GM12878 (cell line): ENCODE measurements at regions not wholly inside any gene's neighbourhood (a gene's known extent, or its start where the extent isn't known, plus 50 kb on each side); places are given as distances from the start of the nearest gene placed in this dataset.

Experiments
- ATAC-seq: fragments of 200-7000 bp; cut with Tn5 transposase; 3 replicates; pipeline ENCODE4 v1.9.1; 2020; ENCODE audit warnings: mild to moderate bottlenecking, moderate library complexity
- BruUV-seq: library from RNA; stranded (reverse); fragments of 400-500 nt; replicated peaks from 2 replicates; lab custom pipeline; 2021; lab: Mats Ljungman, UMichigan
- CTCF ChIA-PET: fragments of 300-600 bp; sonication (Branson Sonifier 250); formaldehyde crosslinking; extraction: SDS; loops from one replicate; lab custom pipeline; 2021; ENCODE audit warnings: inconsistent platforms; lab: Yijun Ruan, JAX
- POLR2A ChIA-PET: fragments of 350-600 bp; formaldehyde crosslinking; extraction: SDS; loops from one replicate; lab custom pipeline; 2021; ENCODE audit warnings: inconsistent platforms; lab: Charles Lee
- RAD21 ChIA-PET: fragments of 300-600 bp; sonication (Branson Sonifier 250); formaldehyde crosslinking; loops from one replicate; lab custom pipeline; 2023; ENCODE audit warnings: antibody characterized with exemption; ENCODE audit not compliant: unreplicated experiment; lab: Charles Lee
- SMC1A ChIA-PET: fragments of 300-600 bp; sonication (Branson Sonifier 250); formaldehyde crosslinking; loops from one replicate; lab custom pipeline; 2023; ENCODE audit not compliant: unreplicated experiment, uncharacterized antibody; lab: Charles Lee
- DNase-seq: peaks from one replicate; pipeline ENCODE4 v3.0.0-alpha.2; 2011; ENCODE audit warnings: low read depth, low spot score
- FAIRE-seq: peaks from 3 replicates; lab custom pipeline; 2011; peaks lifted over from hg19 to GRCh38; lab: Jason Lieb, UNC
- H2AFZ ChIP-seq: 2 replicates; pipeline ENCODE4 v1.6.0; 2011; ENCODE audit warnings: low read depth, low read length, control low read depth; ENCODE audit not compliant: control insufficient read depth
- H3K27ac ChIP-seq: 2 replicates; pipeline ENCODE4 v1.5.1; 2011; ENCODE audit warnings: control low read depth; ENCODE audit not compliant: control insufficient read depth, insufficient read depth
- H3K27me3 ChIP-seq, 2 experiments: replicated peaks in 1 of 2; 2 replicates each; pipeline versions ENCODE4 v1.6.0 to v1.6.1; 2011; ENCODE audit warnings: low read length in 1 of 2; ENCODE audit not compliant: control insufficient read depth in 2 of 2, insufficient read depth in 2 of 2
- H3K36me3 ChIP-seq, 2 experiments: 2 replicates each; pipeline ENCODE4 v1.5.1; 2011; ENCODE audit warnings: low read length in 1 of 2; ENCODE audit not compliant: control insufficient read depth in 2 of 2, insufficient read depth in 2 of 2
- H3K4me1 ChIP-seq: 2 replicates; pipeline ENCODE4 v1.6.1; 2011; ENCODE audit warnings: mild to moderate bottlenecking, low read length, moderate library complexity, mixed read lengths; ENCODE audit not compliant: control insufficient read depth, insufficient read depth
- H3K4me2 ChIP-seq: 2 replicates; pipeline ENCODE4 v1.6.0; 2011; ENCODE audit warnings: control low read depth; ENCODE audit not compliant: control insufficient read depth, insufficient read depth
- H3K4me3 ChIP-seq: fragments of 200-600 bp; sonication (generic); 2 replicates; pipeline ENCODE4 v1.5.1; 2016
- H3K79me2 ChIP-seq: 2 replicates; pipeline ENCODE4 v1.6.0; 2011; ENCODE audit warnings: low read length; ENCODE audit not compliant: control insufficient read depth, insufficient read depth
- H3K9ac ChIP-seq: 2 replicates; pipeline ENCODE4 v1.8.0; 2011; ENCODE audit warnings: low read length, control low read depth, mixed read lengths; ENCODE audit not compliant: control insufficient read depth, insufficient read depth
- H3K9me3 ChIP-seq: replicated peaks from 3 replicates; pipeline ENCODE4 v1.5.1; 2011; ENCODE audit warnings: mild to moderate bottlenecking, low read length; ENCODE audit not compliant: control insufficient read depth, insufficient read depth
- H4K20me1 ChIP-seq: 2 replicates; pipeline ENCODE4 v1.6.0; 2011; ENCODE audit not compliant: control insufficient read depth, insufficient read depth
- CBFB ChIP-seq: IDR thresholded peaks from 2 replicates; pipeline ENCODE4 v1.6.1; 2016; ENCODE audit warnings: antibody characterized with exemption, low read depth
- CBX5 ChIP-seq: sonication (generic); IDR thresholded peaks from 2 replicates; pipeline ENCODE4 v1.6.1; 2016; ENCODE audit warnings: low read depth, moderate library complexity, mild to moderate bottlenecking, inconsistent platforms
- CHD2 ChIP-seq: IDR thresholded peaks from 2 replicates; pipeline ENCODE4 v1.6.1; 2011; ENCODE audit warnings: low read depth, low read length, improper control_type of control experiment, borderline replicate concordance
- CREB1 ChIP-seq: IDR thresholded peaks from 2 replicates; pipeline ENCODE4 v1.6.1; 2012; ENCODE audit warnings: low read depth, mild to moderate bottlenecking, inconsistent platforms
- FOXK2 ChIP-seq: fragments of 450-650 bp; IDR thresholded peaks from 2 replicates; pipeline ENCODE4 v1.6.1; 2017; ENCODE audit warnings: mild to moderate bottlenecking, moderate library complexity
- FOXM1 ChIP-seq: IDR thresholded peaks from 2 replicates; pipeline ENCODE4 v1.6.1; 2012; ENCODE audit warnings: low read depth, mild to moderate bottlenecking, inconsistent platforms, low read length, moderate library complexity
- GABPA ChIP-seq: IDR thresholded peaks from 2 replicates; pipeline ENCODE4 v1.6.1; 2014; ENCODE audit warnings: antibody characterized with exemption, low read depth, mild to moderate bottlenecking, inconsistent platforms
- IRF4 ChIP-seq: IDR thresholded peaks from 2 replicates; pipeline ENCODE4 v1.6.1; 2011; ENCODE audit warnings: low read depth, low read length
- JUND ChIP-seq: IDR thresholded peaks from 2 replicates; pipeline ENCODE4 v1.6.1; 2012; ENCODE audit warnings: low read depth, mild to moderate bottlenecking, low read length, improper control_type of control experiment, moderate library complexity
- MEF2A ChIP-seq: IDR thresholded peaks from 2 replicates; pipeline ENCODE4 v1.6.1; 2011; ENCODE audit warnings: low read depth, mild to moderate bottlenecking, low read length, moderate library complexity; ENCODE audit not compliant: insufficient read depth
- MYB ChIP-seq: fragments of 150-350 bp; IDR thresholded peaks from 2 replicates; pipeline ENCODE4 v1.6.1; 2014; ENCODE audit warnings: mild to moderate bottlenecking, low read depth, low read length, borderline replicate concordance
- SMARCA5 ChIP-seq: fragments of 450-650 bp; IDR thresholded peaks from 2 replicates; pipeline ENCODE4 v1.6.1; 2017; ENCODE audit warnings: mild to moderate bottlenecking
- SREBF2 ChIP-seq: IDR thresholded peaks from 2 replicates; pipeline ENCODE4 v1.6.1; 2012; ENCODE audit warnings: mild to moderate bottlenecking, low read length
- TCF3 ChIP-seq: IDR thresholded peaks from 2 replicates; pipeline ENCODE4 v1.6.1; 2012; ENCODE audit warnings: low read depth, mild to moderate bottlenecking, low read length, borderline replicate concordance; ENCODE audit not compliant: insufficient read depth
- WGBS: methylation state at CpG from one replicate; pipeline ENCODE4 v1.1.6; 2016; ENCODE audit warnings: low lambda C conversion rate; ENCODE audit not compliant: insufficient replicate concordance, insufficient coverage; ENCODE audit errors: missing lambda C conversion rate; 5-methylcytosine and 5-hydroxymethylcytosine counted together
- in situ Hi-C: fragments of 300-500 bp; cut with MboI; formaldehyde crosslinking; loops from 9 replicates; pipeline ENCODE4 v1.14.3; 2018; ENCODE audit warnings: mixed read lengths
- intact Hi-C: fragments of 100-400 bp; cut with micrococcal nuclease; formaldehyde crosslinking; loops from one replicate; pipeline ENCODE4 v1.14.2; 2022; ENCODE audit not compliant: unreplicated experiment
- TF ChIP-seq, protein P1 (sequence below): fragments of 450-650 bp; IDR thresholded peaks from 2 replicates; pipeline ENCODE4 v1.6.1; 2016; ENCODE audit warnings: mild to moderate bottlenecking, moderate library complexity, borderline replicate concordance
- TF ChIP-seq, protein P2 (sequence below): IDR thresholded peaks from 2 replicates; pipeline ENCODE4 v1.6.1; 2011; ENCODE audit warnings: low read depth, low read length, improper control_type of control experiment, borderline replicate concordance
- TF ChIP-seq, protein P3 (sequence below): fragments of 450-650 bp; IDR thresholded peaks from 2 replicates; pipeline ENCODE4 v1.6.1; 2016; ENCODE audit warnings: mild to moderate bottlenecking
- TF ChIP-seq, protein P4 (sequence below): fragments of 450-650 bp; IDR thresholded peaks from 2 replicates; pipeline ENCODE4 v1.6.1; 2017; ENCODE audit warnings: low read depth, mild to moderate bottlenecking, moderate library complexity

DNA sequence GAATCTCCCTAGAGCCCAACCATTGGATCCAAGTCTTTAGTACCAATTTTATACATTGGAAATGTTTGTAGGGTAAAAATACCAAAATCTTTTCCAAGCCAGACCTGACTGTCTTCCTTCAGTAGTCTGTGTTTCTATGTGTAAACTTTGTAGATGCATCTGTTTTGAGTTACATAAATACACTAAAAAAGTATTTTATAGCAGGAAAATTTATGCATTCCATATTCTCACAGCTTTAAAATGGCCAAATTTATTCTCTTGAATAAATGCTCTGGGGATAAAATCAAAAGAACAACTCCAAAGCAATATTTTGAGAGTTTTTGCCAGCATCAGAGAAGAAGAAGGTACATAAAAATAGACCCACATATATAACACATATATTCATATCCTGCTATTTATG, 377.4 kb downstream of the PPP3CA start (continued):
- TF ChIP-seq, protein P1, sequence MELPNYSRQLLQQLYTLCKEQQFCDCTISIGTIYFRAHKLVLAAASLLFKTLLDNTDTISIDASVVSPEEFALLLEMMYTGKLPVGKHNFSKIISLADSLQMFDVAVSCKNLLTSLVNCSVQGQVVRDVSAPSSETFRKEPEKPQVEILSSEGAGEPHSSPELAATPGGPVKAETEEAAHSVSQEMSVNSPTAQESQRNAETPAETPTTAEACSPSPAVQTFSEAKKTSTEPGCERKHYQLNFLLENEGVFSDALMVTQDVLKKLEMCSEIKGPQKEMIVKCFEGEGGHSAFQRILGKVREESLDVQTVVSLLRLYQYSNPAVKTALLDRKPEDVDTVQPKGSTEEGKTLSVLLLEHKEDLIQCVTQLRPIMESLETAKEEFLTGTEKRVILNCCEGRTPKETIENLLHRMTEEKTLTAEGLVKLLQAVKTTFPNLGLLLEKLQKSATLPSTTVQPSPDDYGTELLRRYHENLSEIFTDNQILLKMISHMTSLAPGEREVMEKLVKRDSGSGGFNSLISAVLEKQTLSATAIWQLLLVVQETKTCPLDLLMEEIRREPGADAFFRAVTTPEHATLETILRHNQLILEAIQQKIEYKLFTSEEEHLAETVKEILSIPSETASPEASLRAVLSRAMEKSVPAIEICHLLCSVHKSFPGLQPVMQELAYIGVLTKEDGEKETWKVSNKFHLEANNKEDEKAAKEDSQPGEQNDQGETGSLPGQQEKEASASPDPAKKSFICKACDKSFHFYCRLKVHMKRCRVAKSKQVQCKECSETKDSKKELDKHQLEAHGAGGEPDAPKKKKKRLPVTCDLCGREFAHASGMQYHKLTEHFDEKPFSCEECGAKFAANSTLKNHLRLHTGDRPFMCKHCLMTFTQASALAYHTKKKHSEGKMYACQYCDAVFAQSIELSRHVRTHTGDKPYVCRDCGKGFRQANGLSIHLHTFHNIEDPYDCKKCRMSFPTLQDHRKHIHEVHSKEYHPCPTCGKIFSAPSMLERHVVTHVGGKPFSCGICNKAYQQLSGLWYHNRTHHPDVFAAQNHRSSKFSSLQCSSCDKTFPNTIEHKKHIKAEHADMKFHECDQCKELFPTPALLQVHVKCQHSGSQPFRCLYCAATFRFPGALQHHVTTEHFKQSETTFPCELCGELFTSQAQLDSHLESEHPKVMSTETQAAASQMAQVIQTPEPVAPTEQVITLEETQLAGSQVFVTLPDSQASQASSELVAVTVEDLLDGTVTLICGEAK: no peak
- TF ChIP-seq, all 136 proteins: peak for 0

DNA sequence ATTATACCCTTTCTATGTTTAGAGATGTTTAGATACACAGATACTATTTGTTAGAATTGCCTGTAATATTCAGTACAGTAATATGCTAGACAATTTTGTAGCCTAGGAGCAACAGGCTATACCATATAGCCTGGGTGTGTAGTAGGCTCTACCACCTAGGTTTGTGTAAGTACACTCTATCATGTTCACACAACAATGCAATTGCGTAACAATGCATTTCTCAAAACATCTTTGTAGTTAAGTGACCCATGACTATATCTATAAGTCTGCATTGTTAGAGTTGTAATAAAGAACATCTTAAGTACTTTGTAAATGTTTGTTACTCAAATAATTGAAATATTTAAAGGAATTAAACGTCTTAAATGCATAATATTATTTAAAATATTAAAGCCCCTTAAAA, 379.3 kb downstream of the PPP3CA start:
- no TSS peak for BruUV-seq
- no peak overlapping the region for H3K27ac ChIP-seq
- no peak overlapping the region for H3K4me3 ChIP-seq
- POLR2A ChIA-PET: no interaction called here
- H3K36me3 ChIP-seq: no peaks in the 10 kb centered on the region
- no peak overlapping the region for H2AFZ ChIP-seq
- intact Hi-C loops: no loop called here
- H3K4me1 ChIP-seq: no peaks in the 10 kb centered on the region
- H3K9ac ChIP-seq: no peak overlapping the region
- SMC1A ChIA-PET: no interaction called here
- DNase-seq (no peak), ATAC-seq (no peak), FAIRE-seq (no peak)
- in situ Hi-C loops: no loop called here
- H3K4me2 ChIP-seq: no peak overlapping the region
- H4K20me1 ChIP-seq: no peaks in the 10 kb centered on the region
- RAD21 ChIA-PET: no interaction called here
- no peaks in the 10 kb centered on the region for H3K27me3 ChIP-seq
- CTCF ChIA-PET: no interaction called here
- H3K79me2 ChIP-seq: no peaks in the 10 kb centered on the region
- no peaks in the 10 kb centered on the region for H3K9me3 ChIP-seq
- 47% methylated on average over 2 of the region's 2 CpGs for WGBS
- TF ChIP-seq, protein P2, sequence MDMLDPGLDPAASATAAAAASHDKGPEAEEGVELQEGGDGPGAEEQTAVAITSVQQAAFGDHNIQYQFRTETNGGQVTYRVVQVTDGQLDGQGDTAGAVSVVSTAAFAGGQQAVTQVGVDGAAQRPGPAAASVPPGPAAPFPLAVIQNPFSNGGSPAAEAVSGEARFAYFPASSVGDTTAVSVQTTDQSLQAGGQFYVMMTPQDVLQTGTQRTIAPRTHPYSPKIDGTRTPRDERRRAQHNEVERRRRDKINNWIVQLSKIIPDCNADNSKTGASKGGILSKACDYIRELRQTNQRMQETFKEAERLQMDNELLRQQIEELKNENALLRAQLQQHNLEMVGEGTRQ: no peak
- TF ChIP-seq MYB: no peak
- TF ChIP-seq GABPA: no peak
- no peak for TF ChIP-seq CHD2
- no peak for TF ChIP-seq SREBF2
- TF ChIP-seq, protein P3, sequence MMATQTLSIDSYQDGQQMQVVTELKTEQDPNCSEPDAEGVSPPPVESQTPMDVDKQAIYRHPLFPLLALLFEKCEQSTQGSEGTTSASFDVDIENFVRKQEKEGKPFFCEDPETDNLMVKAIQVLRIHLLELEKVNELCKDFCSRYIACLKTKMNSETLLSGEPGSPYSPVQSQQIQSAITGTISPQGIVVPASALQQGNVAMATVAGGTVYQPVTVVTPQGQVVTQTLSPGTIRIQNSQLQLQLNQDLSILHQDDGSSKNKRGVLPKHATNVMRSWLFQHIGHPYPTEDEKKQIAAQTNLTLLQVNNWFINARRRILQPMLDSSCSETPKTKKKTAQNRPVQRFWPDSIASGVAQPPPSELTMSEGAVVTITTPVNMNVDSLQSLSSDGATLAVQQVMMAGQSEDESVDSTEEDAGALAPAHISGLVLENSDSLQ: no peak
- no peak for TF ChIP-seq IRF4
- no peak for TF ChIP-seq TCF3
- TF ChIP-seq CBFB: no peak
- no peak for TF ChIP-seq SMARCA5
- TF ChIP-seq CBX5: no peak
- TF ChIP-seq MEF2A: no peak
- TF ChIP-seq FOXM1: no peak
- no peak for TF ChIP-seq FOXK2
- TF ChIP-seq CREB1: no peak
- TF ChIP-seq JUND: no peak
- TF ChIP-seq, protein P4, sequence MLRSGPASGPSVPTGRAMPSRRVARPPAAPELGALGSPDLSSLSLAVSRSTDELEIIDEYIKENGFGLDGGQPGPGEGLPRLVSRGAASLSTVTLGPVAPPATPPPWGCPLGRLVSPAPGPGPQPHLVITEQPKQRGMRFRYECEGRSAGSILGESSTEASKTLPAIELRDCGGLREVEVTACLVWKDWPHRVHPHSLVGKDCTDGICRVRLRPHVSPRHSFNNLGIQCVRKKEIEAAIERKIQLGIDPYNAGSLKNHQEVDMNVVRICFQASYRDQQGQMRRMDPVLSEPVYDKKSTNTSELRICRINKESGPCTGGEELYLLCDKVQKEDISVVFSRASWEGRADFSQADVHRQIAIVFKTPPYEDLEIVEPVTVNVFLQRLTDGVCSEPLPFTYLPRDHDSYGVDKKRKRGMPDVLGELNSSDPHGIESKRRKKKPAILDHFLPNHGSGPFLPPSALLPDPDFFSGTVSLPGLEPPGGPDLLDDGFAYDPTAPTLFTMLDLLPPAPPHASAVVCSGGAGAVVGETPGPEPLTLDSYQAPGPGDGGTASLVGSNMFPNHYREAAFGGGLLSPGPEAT: no peak
